GM10266 (cell line): ENCODE measurements at regions not wholly inside any gene's neighbourhood (a gene's known extent, or its start where the extent isn't known, plus 50 kb on each side); places are given as distances from the start of the nearest gene placed in this dataset.

ENCODE experiments used
- DNase-seq: peaks from one replicate; pipeline ENCODE4 v3.0.0; 2012; ENCODE audit errors: extremely low spot score
- CTCF ChIP-seq: IDR thresholded peaks from 2 replicates; pipeline ENCODE4 v1.5.1; 2012; ENCODE audit warnings: mild to moderate bottlenecking, low read depth; ENCODE audit not compliant: control insufficient read depth, insufficient read depth; ENCODE audit errors: missing control alignments

- DNase-seq, result no peak
- no peak for TF ChIP-seq CTCF
Observed at GRCh38 chr4:123206016-123206415, 190.6 kb upstream of the SPRY1 start.

GRCh38 chr4:123209436-123209835 is 187.2 kb upstream of the SPRY1 start:
- DNase-seq, result no peak
- no peak for TF ChIP-seq CTCF

GRCh38 chr4:123215536-123215935 is 181.1 kb upstream of the SPRY1 start:
- DNase-seq, result no peak
- no peak for TF ChIP-seq CTCF

GRCh38 chr4:123216543-123216942 is 180.1 kb upstream of the SPRY1 start:
- TF ChIP-seq CTCF, result no peak
- DNase-seq, result no peak

- DNase-seq, result no peak
- no peak for TF ChIP-seq CTCF
Observed at GRCh38 chr4:123216946-123217345, 179.6 kb upstream of the SPRY1 start.

GRCh38 chr4:123217664-123218063 is 178.9 kb upstream of the SPRY1 start:
- no peak for DNase-seq

GRCh38 chr4:123218981-123219380 is 177.6 kb upstream of the SPRY1 start:
- no peak for TF ChIP-seq CTCF
- DNase-seq, result no peak

More at GRCh38 chr4:123217664-123218063, 178.9 kb upstream of the SPRY1 start:
- TF ChIP-seq CTCF, result no peak
